GM21717 (cell line): ENCODE measurements at regions not wholly inside any gene's neighbourhood (a gene's known extent, or its start where the extent isn't known, plus 50 kb on each side); places are given as distances from the start of the nearest gene placed in this dataset.

Experiments used
- ATAC-seq: cut with Tn5 transposase; IDR thresholded peaks from one replicate; pipeline ENCODE4 v1.9.1; 2021; ENCODE audit warnings: mild to moderate bottlenecking, moderate library complexity; ENCODE audit not compliant: unreplicated experiment

DNA sequence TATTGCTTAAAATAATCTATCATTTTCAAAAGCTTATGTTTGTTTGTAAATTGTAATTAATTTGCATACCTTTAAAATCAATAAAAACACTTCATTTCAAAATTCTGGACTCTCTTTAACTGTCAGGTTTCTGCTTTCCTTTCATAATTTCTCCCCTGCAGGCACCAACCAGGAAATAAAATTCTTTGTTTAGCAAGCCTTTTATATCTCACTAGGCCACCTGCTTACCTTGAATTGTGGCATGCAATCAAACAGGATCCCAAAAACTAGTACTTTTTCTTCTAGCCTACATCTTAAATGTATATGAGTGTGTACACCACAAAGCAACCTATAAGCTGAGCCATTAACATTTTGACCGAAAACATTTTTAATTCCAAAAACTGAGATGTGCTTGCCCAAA is 233.1 kb downstream of the NR4A2 start:
- ATAC-seq = no peak

DNA sequence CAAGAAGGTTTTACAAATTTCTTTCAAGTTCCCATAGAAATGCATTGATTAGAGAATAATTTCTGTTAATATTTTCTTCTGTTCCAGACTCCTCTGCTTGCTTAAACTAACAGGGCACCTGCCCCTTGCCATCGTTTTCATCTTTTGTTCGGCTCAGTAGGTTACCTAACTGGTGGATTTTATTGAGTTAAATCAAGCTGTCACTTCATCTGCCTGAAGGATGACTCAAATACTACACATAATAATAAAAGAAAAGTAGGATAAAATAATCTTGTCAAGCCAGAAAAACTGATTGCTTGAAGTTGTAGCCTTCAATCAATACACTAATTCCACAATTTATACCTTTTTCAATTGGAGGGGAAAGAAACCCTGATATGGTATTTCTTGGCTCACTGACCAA is 234.0 kb downstream of the NR4A2 start:
- ATAC-seq = no peak

DNA sequence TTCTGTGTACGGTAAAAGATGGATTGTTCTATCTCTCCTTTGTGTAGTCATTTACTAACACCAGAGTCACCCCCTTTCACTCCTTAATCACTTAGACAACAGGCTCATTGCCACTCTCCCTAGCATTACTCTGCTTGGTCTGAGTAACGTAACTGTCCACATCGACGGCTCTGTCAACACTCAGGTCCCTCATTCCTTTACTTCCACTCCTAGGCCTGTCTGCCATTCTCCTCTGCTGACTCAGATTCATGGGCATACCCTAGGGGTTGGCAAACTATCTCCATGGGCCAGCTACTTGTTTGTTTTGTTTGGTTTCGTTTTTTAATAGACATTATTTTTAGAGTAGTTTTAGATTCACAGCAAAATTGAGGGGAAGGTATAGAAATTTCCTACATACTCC is 243.9 kb downstream of the NR4A2 start:
- no peak for ATAC-seq

DNA sequence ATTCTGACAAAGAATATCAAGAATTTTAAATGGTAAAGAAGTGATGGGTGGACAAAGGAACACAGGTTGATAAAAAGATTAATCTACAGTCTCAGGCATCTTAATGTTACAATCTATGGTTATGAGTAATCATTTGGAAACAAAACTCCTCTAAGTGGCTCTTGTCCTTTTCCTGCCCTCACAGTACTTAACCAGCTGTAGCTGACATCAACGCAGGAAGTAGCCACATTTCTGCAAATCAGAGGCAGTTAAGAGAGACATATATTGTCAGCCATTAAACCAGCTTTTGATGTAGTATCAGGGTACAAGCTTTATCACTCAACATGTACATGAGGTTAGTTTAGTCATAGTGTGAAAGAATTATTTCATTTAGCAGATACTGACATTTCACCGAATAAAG is 244.6 kb downstream of the NR4A2 start:
- no peak for ATAC-seq

DNA sequence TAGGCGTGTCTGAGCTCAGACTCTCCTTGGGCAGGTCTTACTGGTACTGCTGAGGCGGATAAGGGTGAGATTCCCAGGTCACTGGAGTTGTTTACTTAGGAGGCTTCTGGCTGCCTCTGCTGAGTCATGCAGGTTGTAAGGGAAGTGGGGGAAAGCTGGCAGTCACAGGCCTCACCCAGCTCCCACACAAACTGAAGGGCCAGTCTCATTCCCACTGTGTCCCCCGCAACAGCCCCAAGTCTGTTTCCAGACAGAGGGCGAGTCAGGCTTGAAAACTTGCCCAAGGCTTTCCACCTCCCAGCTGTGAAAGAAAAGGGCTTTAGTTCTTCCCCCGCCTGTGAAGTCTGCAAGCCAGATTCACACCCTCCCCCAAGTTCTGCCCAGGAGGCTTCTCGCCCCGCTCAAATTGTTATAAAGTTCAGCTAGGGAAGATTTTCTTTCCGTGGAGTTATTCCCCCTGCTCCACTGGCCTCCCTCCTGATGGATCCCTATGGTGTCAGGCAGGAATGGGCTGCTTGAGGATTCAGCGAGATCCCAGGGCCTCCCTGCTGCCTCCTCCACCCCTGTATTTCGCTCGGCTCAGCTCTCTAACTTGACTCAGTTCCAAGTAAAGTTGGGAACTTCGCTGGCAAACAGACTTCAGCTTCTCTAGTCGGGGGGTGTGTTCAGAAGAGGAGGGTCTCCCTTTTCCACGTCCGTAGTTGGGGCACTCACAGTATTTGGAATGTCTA is 248.6 kb downstream of the NR4A2 start:
- no peak for ATAC-seq

DNA sequence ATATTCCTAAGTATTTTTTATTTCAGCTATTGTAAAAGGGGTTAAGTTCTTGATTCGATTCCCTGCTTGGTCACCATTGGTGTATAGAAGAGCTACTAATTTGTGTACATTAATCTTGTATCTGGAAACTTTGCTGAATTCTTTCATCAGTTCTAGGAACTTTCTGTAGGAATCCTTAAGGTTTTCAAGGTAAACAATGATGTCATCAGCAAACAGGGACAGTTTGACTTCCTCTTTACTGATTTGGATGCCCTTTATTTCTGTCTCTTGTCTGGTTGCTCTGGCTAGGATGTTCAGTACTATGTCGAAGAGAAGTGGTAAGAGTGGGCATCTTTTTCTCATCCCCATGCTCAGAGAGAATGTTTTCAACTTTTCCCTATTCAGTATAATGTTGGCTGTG is 252.7 kb downstream of the NR4A2 start:
- ATAC-seq = no peak

DNA sequence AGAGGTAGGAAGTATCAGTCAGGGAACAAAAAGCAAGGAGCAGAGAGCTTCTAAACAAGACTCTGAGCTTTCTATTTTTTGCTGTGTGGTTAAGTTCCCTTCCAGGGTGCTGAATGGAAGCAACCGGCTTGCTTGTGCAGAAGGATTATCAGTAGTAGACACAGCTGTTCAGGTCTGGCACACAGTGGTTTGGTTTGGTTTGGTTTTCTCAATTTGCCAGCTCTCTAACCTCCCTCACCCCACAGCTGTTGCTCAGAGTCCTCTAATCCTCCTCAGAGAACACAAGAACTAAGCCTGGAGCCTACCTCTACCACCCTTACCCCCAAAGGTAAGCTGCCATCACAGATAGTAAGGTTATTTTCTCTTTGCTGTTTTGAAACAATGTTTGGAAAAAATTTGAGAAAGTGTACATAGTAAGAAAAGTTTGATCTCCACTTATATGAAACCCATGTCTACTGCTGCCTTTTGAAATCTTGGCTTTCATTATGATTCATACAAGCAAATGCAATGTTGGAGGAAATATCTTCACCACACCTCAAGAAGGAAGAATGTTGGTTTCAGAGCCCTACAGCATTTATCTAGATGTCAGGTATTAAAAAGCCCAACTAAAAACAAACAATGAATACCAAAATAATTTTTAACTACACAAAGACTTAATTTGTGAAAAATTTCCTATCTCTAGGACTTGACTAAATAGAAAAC is 255.3 kb downstream of the NR4A2 start:
- no peak for ATAC-seq

DNA sequence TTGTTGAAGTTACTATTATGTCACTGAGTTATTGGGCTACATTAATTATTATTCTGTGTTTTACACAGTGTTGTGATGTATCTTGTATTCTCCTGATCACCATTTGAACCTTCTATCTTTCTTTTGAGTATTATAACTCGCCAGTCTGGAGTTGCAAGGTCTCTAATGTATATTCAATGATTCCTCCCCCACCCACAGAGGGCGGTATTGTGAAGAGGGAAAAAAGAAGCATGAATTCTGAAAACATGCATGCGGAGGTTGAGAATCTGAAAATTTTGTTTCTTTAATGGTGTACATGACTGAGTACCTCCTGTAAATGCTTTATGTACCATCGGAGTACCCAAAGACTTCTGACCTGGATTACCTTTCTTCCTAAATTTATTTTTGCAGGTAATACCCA is 266.6 kb downstream of the NR4A2 start:
- no peak for ATAC-seq

DNA sequence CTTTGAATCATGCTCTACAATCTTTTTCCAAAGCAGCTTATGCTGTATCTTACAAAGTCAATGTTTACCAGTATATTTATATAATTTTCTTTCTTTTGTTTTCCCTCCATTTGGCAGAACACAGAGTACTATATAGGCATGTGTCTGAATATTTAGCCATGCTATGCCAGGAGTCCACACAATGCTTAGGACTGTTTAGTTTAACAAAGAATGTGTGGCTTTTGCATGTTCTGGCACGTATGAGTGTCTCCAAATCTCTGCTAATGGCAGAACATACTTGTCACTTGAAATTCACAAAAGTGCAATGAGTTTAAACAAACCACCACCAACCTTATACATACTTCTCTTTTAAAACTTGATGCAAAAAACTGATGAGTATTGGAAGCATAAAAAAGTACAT is 268.0 kb downstream of the NR4A2 start:
- ATAC-seq = no peak

DNA sequence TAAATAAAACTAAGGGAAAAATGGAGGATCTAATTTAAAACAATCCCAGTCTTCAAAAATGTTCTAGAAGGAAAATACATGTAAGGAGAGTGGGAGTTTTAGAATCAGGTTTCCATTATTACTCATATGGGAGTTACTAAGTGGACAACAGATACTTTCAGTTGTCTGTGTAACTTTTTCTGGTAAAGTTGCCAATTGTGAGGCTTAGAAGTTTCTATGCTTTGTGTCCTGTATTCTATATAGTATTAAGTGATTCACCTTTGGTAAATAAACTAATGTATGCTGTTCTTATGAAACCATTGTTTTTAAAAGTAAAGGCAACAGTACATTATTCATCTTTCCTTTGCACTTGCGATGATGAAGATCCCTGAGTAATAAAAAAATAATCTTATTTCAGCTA is 274.9 kb downstream of the NR4A2 start:
- no peak for ATAC-seq

DNA sequence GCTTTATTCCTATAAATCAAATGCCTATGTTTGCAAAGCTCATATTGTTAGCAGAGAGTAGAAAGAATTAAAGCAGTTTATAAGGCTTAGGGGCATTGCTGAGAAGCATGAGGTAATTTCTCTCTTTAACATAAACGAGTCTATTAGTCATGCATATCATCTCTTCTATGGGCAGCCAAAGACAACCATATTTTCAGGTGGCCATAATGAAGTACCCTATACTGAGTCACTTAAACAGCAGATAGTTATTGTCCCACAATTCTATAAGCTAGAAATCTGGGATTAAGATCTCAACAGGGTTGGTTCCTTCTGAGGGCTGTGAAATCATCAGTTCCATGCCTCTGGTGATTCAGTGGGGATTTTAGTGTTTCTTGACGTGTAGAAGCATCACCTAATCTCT is 277.5 kb downstream of the NR4A2 start:
- ATAC-seq = no peak

DNA sequence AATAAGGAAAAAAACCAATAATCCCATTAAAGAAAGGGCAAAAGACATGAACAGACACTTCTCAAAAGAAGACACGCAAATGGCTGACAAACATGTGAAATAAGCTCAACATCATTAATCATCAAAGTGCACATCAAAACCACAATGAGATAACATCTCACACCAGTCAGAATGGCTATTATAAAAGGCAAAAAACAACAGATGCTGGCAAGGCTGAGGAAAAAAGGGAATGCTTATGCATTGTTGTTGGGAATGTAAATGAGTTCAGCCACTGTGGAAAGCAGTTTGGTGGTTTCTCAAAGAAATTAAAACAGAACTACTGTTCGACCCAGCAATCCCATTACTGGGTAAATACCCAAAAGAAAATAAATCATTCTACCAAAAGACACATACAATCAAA is 285.6 kb downstream of the NR4A2 start:
- no peak for ATAC-seq

DNA sequence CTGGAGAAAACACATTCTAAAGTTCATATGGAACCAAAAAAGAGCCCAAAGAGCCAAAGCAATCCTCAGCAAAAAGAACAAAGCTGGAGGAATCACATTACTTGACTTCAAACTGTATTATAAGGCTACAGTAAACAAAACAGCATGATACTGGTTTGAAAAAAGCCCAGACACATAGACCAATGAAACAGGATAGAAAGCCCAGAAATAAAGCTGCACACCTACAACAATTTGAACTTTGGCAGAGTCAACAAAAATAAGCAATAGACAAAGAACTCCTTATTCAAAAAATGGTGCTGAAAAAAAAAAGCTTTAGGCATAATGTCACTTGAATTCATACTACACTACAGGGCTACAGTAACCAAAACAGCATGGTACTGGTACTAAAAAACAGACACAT is 289.6 kb downstream of the NR4A2 start:
- no peak for ATAC-seq

DNA sequence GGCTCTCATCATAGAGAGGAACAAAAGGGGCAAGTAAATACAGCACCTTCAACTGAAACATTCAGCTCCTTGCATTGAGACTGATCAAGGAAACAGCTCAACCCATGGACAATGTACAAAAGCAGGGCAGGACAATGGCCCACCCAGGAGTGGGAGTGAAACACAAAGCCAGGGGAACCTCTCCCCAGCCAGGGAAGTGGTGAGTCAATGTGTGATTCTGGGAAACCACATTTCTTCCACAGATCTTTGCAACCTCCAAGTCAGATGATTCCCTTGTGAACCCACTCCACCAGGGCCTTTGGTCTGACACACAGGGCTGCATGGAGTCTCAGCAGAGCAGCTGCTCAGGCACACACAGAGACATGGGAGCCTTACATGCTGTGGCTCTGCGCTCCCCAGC is 294.5 kb downstream of the NR4A2 start:
- no peak for ATAC-seq

DNA sequence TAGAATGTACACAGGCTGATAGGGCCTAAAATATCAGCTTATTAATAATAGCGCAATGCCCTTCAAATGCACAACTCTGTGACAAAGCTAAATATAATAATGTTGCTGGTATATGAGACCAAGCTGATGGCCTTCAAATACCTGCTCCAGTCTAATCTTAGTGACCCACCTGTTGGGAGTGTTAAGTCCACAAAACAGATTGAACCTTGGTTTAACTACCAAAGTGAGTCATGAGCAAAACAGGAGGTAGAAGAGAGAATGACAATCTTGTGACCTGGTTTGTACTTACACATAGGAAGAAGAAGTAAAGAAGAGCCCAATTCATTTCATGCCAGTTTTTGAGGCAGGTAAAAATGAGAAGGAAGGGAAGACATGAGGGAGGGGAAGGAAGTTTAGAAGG is 295.0 kb downstream of the NR4A2 start:
- no peak for ATAC-seq

DNA sequence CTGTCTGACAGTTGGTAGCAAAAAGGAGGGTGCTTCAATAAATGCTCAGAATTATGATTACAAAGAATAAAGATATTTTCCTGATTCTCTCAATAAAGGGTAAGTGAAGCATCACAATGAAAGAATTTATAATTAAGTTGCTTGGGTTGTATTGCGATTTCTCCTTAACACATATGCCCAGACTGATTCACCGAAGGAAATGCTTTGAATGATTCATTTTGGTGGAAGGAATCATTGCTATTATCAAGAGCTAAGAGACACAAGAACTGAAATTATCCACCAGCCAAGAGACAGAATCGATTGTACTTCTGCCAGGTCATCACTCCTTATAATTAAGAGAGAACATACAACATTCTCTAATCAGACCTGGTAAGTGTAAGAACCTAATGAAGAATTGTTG is 301.4 kb downstream of the NR4A2 start:
- no peak for ATAC-seq

DNA sequence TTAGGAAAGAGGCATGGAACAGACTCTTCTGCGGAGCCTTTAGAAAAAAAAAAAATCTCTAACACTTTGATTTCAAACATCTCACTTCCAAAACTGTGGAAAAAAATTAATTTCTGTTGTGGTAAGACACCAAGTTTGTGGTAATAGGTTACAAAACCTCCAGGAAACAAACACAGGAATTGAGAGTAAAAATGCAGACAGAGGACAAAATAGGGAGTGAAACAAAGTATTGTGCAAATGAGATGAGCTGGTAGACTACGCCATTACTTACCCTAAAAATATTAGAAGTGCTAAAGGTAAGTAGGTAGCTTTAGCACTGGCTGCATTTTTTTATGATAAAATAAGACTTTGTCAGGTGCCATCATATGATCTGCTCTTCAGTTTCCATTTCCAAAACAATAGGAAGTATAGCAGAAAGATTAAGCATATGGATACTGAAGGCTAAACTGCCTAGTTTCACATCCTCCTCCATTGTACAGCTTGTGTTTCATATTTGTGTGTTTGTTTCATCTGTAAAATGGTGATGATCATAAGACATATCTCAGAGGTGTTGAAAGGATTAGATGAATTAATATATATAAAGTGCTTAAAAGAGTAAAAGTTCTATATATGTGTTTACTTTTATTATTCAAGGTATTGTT is 309.2 kb downstream of the NR4A2 start:
- ATAC-seq = no peak

DNA sequence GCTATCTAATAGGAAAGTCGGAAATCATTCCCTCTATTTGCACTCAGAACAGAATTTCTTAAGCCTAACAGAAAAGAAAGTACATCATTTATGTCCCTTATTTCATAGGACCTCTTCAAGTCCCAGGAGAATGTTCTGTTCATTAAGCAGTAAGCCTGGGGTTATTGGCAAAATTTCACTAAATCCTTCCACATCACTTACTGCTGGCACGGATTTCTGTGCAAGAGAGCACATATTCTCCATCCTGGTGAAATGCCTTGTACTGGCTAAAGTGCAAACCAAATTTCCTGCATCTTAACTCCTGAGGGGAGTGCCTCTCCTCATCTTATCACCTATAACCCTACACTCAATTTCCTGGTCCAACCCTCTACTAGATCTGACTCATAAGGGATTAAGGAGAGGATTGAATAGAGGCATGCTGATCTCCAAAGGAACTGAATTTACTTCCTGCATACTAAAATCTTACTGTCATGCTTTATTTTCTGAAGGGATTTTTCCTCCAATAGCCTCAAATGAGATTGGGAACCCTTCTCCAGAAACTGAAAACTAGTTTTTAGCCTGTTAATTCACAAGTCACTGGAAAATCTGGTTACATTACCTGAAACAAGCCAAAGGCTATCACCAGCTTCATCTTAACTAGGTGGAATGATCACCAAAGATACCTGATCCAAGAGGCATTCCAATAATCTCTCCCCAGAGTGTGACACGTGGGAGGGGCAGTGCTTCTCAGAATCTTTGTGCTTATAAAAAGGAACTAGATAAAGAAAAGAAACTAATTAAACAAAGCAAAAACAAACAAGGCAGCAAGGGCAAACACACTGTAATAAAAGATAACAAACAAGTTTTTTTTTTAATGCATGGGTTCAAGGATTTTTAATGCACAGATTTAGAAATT is 311.1 kb downstream of the NR4A2 start:
- ATAC-seq = no peak

DNA sequence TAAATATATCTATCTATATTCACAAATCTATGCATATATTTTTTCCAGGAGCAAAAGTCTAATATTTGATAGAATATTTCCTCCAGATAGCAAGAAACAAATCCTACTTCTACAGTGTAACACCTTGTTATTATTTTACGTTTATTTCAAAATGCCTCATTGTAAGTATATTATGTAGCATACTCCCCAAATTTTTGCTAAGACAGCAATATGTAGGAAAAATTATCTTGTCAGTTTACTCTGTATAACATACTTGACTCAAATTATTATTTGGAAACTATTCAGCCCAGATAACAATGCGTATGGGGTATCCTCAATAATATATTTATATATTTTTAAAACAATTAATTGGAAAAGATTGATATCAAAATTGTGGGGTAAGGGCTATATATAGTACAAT is 313.2 kb downstream of the NR4A2 start:
- no peak for ATAC-seq

DNA sequence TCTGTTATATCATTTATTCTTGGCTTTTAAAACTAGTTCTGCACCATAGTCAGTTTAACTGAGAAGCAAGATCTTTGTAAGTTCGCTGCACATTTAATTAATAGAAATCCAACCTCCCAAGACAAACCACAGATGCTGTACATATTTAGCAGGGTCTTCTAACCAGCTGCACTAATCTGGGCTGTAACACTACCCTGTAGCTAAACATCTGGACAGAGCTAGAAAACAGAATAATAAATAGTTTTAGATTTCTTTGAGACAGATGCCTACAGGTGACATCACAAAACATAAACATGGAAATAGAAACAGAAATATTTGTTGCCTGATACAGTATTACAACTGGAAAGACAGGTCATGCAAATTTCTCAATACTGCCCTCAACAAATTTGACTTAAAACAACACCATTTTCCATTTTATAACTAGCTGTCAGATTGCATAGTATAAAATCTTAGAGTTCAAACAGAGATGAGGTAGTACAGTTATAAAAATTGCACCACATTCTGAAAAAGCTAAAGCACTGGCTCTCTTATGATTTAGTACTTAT is 315.1 kb downstream of the NR4A2 start:
- no peak for ATAC-seq

DNA sequence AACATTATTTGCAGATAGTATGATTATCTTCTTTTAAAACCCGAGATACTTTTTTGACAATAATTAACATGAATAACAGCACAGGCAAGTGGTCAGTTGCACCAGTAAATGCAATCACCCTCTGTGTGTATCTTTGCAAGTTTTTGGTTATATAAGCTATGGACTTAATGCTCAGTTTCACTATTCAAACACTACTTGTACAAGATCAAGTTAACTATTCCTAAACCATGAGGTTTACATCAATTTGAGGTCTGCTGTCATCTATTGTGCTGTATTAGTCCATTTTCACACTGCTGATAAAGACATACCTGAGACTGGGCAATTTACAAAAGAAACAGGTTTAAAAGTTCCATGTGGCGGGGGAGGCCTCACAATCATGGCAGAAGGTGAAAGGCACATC is 323.2 kb downstream of the NR4A2 start:
- no peak for ATAC-seq
